ENCODE measurements at regions not wholly inside any gene's neighbourhood (a gene's known extent, or its start where the extent isn't known, plus 50 kb on each side); places are given as distances from the start of the nearest gene placed in this dataset.

DNA sequence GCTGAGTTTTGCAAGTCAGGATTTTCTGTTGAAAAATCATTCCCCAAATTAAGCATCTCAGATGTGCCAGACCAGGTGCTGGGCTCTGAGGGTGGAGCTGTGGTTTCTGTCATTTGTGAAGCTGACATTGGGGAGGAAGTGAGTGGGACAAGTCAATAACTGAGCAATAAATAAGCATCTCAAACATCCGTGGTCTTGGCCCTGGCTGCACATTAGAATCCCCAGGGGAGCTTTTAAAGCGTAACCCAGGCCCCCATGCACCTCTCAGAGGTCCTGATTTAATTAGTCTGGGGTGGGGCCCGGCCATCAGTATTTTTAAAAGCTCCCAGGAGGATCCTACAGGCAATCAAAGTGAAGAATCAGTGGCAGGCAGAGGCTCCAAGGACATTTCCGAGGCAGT lies 420.0 kb downstream of the MN1 start:
- Mint-ChIP-seq H3K36me3 (ENCODE audit: low read depth) (no peaks in the 10 kb centered on the region), H3K4me3 (no peak overlapping the region), H3K27ac (no peak overlapping the region), H3K9me3 (no peaks in the 10 kb centered on the region), H3K4me1 (ENCODE audit: low read depth) (no peaks in the 10 kb centered on the region), H3K27me3 (ENCODE audit: insufficient read depth) (no peaks in the 10 kb centered on the region)
- no peak for DNase-seq (ENCODE audit: low spot score)
- intact Hi-C loops (cut with micrococcal nuclease) = no loop called here

DNA sequence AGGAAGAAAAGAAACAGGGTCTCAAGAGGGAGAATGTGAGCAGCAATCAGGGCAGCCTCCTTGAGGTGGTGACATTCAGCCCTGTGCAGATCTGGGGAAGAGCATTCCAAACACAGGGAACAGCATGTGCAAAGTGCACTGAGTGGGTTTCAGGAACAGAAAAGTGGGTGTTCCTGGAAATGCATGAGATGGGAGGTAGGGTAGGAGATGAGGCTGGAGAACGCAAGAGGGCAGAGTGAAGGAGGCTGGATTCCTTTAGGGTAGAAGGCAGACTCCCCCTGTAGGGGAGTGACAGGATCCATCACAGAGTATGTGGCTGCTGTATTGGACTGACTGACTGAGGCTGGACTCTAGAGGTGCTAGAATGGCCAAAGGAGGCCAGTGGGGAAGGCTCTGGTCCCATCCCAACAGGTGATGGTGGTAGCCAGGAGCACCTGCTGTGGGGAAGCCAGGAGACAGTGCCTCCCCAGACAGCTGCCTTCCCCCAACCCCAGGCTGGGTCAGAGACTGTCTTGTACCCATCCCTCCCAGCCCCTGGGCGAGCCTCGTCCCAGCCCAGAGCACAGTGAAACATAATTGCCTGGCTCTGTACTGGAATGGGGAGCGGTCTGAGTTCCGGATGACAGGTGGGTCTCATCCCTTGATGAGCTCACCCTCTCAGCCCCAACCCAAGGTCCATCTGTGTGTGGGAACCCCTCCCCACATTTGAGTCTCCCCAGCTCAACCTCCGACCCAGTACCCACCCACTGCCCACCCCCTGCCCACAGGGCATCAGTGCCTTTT lies 419.4 kb downstream of the MN1 start:
- no peak overlapping the region for H3K4me3 Mint-ChIP-seq
- no peak overlapping the region for H3K27ac Mint-ChIP-seq
- no peaks in the 10 kb centered on the region for H3K27me3 Mint-ChIP-seq (ENCODE audit: insufficient read depth)
- intact Hi-C loops (cut with micrococcal nuclease) = no loop called here
- H3K4me1 Mint-ChIP-seq (ENCODE audit: low read depth) = no peaks in the 10 kb centered on the region
- H3K36me3 Mint-ChIP-seq (ENCODE audit: low read depth) = no peaks in the 10 kb centered on the region
- DNase-seq (ENCODE audit: low spot score) = no peak
- no peaks in the 10 kb centered on the region for H3K9me3 Mint-ChIP-seq

DNA sequence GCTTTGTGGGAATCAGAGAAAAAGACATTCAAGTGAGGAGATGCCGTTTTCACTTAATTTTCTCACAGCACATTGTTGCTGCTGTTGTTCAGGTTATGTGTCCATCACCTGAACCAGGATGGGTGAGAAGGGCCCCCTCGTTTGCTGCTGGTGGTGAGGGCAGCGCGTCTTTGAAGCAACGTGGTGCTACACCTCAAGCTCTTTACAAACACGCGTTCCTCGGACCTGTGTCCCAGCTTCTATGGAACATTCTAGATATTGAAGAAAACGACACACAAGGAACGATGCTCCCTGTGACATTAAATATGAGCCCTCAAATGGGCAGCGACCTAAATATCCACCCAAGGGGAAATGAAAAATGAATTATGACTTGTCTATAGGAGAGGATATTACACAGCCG lies 418.6 kb downstream of the MN1 start:
- Mint-ChIP-seq H3K9me3 (no peaks in the 10 kb centered on the region), H3K4me3 (no peak overlapping the region), H3K4me1 (ENCODE audit: low read depth) (no peaks in the 10 kb centered on the region), H3K36me3 (ENCODE audit: low read depth) (no peaks in the 10 kb centered on the region), H3K27ac (no peak overlapping the region), H3K27me3 (ENCODE audit: insufficient read depth) (no peaks in the 10 kb centered on the region)
- no peak for DNase-seq (ENCODE audit: low spot score)
- intact Hi-C loops (cut with micrococcal nuclease) = no loop called here

DNA sequence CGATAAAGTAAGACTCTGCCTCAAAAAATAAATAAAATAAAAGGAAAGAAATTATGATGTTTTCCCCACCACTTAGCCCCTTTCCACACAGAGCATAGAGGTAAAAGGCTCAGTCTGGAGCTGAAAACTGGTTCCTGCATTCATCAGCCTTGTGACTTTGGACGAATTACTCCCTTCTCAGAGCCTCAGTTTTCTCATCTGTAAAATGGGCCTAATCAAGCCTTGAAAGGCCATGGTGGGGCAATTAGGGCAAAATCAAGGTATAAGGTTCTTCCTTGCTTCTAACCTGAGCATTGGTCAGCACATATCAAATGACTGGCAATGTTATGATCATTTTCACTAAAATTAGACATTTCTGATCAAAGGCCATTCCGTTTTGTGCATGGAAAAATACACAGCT lies 417.7 kb downstream of the MN1 start:
- Mint-ChIP-seq H3K4me3 (no peak overlapping the region), H3K36me3 (ENCODE audit: low read depth) (no peaks in the 10 kb centered on the region), H3K4me1 (ENCODE audit: low read depth) (no peaks in the 10 kb centered on the region), H3K27me3 (ENCODE audit: insufficient read depth) (no peaks in the 10 kb centered on the region), H3K9me3 (no peaks in the 10 kb centered on the region), H3K27ac (no peak overlapping the region)
- DNase-seq (ENCODE audit: low spot score) = no peak
- intact Hi-C loops (cut with micrococcal nuclease) = no loop called here

DNA sequence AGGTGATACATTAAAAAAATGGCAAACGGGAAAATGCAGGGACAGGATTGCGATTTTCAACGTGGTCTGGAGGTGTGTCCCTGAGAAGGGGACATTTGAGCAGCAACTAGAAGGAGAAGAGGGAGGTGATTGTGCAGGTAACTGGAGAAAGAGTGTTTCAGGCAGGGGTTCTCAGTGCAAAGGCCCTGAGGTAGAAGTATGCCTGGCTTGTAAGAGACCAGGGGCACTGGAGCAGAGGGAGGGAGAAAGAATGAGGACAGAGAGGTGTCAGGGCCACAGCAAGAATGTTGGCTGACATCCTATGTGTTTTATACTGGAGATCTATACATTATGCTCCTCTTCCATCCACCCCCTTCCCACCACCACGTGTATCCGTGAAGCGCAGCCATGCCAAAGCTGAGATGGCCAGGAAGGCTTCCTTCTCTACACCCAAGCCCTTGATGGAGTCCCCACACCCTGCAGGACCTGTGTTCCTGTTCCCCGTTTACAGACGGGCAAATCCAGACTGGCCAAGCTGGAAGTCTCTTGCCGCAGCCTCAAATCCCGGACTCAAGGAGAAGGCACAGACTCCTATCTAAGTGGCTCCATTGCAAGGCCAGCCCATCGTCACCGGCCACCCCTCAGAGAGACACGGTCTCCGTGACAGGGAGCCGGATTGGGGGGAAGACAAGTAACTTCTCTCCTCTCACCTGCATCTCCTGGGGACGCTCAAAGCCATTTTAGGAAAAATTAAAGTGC lies 416.1 kb downstream of the MN1 start:
- Mint-ChIP-seq H3K4me1 (ENCODE audit: low read depth) (no peaks in the 10 kb centered on the region), H3K36me3 (ENCODE audit: low read depth) (no peaks in the 10 kb centered on the region), H3K27me3 (ENCODE audit: insufficient read depth) (no peaks in the 10 kb centered on the region), H3K9me3 (no peaks in the 10 kb centered on the region), H3K4me3 (no peak overlapping the region), H3K27ac (no peak overlapping the region)
- intact Hi-C loops (cut with micrococcal nuclease) = no loop called here
- DNase-seq (ENCODE audit: low spot score) = no peak

DNA sequence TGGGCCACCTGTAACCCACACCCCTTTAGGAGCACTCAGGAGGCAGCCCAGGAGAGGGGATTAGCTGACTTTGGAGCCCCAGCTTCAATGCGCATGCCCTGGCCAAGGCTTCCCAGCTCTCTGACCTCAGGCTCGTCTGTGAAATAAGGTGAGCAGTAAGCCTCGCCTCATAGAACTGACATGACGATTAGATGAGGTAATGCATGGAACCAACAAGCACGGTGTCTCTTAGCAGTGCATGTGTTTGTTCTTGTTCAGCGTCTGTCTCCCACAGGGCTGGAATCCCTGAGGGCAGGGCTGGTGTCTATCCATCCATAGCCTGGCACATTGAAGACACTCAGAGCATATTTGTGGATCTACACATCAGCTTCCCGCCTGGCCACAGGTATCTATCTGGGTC lies 415.4 kb downstream of the MN1 start:
- no peaks in the 10 kb centered on the region for H3K4me1 Mint-ChIP-seq (ENCODE audit: low read depth)
- no peaks in the 10 kb centered on the region for H3K9me3 Mint-ChIP-seq
- H3K4me3 Mint-ChIP-seq = no peak overlapping the region
- DNase-seq (ENCODE audit: low spot score) = no peak
- no peaks in the 10 kb centered on the region for H3K27me3 Mint-ChIP-seq (ENCODE audit: insufficient read depth)
- intact Hi-C loops (cut with micrococcal nuclease) = no loop called here
- no peak overlapping the region for H3K27ac Mint-ChIP-seq
- H3K36me3 Mint-ChIP-seq (ENCODE audit: low read depth) = no peaks in the 10 kb centered on the region

DNA sequence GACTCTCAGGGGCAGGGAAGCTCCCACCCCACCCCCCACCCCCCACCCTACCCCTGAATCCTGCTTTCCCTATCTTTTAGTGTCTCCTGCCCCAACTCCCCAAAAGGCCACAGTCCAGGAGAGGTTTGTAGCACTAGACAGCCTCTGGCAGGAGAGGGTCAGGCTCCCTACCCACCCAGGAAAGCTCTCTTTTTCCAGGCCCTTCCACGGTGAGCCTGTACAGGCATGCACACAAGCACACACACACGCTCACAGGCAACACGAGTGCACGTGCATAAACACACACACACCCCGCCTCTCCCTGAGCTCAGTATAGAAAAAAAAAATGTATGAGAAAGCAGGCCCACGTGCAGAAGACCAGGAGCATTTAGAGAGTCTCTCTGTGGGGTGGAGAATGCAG lies 414.0 kb downstream of the MN1 start:
- no peak overlapping the region for H3K4me3 Mint-ChIP-seq
- no peak overlapping the region for H3K27ac Mint-ChIP-seq
- intact Hi-C loops (cut with micrococcal nuclease) = no loop called here
- H3K4me1 Mint-ChIP-seq (ENCODE audit: low read depth) = no peaks in the 10 kb centered on the region
- no peak for DNase-seq (ENCODE audit: low spot score)
- H3K9me3 Mint-ChIP-seq = no peaks in the 10 kb centered on the region
- H3K27me3 Mint-ChIP-seq (ENCODE audit: insufficient read depth) = no peaks in the 10 kb centered on the region
- H3K36me3 Mint-ChIP-seq (ENCODE audit: low read depth) = no peaks in the 10 kb centered on the region

DNA sequence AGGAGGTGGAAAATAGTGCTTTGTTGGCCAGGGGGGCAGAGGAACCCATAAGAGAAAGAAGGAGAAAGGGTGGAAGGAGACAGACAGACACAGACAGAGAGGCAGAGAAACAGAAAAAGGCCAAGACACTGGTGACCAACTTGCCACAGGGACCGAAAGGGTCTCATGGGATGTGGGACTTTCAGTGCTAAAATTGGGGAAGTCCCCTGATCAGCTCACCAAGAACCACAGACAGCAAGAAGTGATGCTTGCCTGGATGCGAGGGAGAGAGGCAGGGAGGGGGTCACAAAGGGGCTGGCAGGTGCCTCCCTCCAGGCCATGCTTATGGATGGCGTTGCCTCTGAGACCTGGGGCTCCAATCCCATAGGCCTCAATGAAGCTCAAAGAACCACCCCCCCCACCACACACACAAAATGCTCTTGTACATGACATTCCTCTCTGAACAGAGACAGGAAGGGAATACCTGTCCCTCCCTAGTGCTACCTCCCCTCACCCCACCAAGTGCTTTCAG lies 413.4 kb downstream of the MN1 start:
- Mint-ChIP-seq H3K27me3 (ENCODE audit: insufficient read depth) (no peaks in the 10 kb centered on the region), H3K27ac (no peak overlapping the region), H3K36me3 (ENCODE audit: low read depth) (no peaks in the 10 kb centered on the region), H3K4me3 (no peak overlapping the region), H3K9me3 (no peaks in the 10 kb centered on the region), H3K4me1 (ENCODE audit: low read depth) (no peaks in the 10 kb centered on the region)
- intact Hi-C loops (cut with micrococcal nuclease) = no loop called here
- no peak for DNase-seq (ENCODE audit: low spot score)

DNA sequence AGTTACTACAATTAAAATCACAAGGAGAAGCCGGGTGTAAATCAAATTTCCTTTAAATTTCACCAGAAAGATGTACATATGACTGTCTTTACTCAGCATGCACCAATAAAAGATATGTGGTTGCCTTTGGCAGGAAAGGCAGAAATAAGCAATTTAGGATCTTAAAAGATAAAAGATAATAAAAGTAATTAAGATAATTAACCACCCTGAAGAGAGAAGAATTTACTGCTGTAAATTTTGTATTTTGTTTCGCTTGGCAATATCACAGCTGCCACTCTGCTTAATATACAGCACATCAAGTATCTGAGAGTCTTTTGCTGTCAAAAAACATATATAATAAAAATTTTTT lies 411.9 kb downstream of the MN1 start:
- intact Hi-C loops (cut with micrococcal nuclease) = no loop called here
- no peaks in the 10 kb centered on the region for H3K4me1 Mint-ChIP-seq (ENCODE audit: low read depth)
- DNase-seq (ENCODE audit: low spot score) = no peak
- no peak overlapping the region for H3K27ac Mint-ChIP-seq
- H3K36me3 Mint-ChIP-seq (ENCODE audit: low read depth) = no peaks in the 10 kb centered on the region
- H3K4me3 Mint-ChIP-seq = no peak overlapping the region
- H3K27me3 Mint-ChIP-seq (ENCODE audit: insufficient read depth) = no peaks in the 10 kb centered on the region
- no peaks in the 10 kb centered on the region for H3K9me3 Mint-ChIP-seq

DNA sequence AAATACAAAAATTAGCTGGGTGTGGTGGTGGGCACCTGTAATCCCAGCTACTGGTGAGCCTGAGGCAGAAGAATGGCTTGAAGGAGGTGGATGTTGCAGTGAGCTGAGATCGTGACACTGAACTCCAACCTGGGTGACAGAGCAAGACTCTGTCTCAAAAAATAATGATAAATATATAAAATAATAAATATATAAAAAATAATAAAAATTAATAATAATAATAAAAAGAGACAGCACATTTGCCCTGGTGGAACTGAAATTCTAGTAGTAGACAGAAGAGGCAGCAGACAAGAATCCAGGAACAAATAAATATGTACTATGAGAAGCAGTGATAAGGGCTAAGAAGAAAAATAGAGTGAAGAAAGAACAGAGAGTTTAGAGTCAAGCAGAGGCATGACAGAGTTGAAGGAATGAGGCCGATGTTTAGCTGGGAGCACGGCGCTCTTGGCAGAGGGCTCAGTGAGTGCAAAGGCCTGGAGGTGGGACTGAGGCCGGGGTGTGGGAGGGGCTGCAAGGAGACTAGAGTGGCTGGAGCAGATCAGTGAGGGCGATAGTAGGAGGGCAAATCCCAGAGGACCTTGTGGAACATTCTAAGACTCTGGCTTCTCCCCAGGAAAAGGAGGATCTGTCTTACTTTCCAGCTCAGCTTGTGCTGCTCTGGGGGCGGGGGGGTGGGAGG lies 410.3 kb downstream of the MN1 start:
- DNase-seq (ENCODE audit: low spot score) = no peak
- no peaks in the 10 kb centered on the region for H3K4me1 Mint-ChIP-seq (ENCODE audit: low read depth)
- H3K27ac Mint-ChIP-seq = no peak overlapping the region
- H3K4me3 Mint-ChIP-seq = no peak overlapping the region
- H3K36me3 Mint-ChIP-seq (ENCODE audit: low read depth) = no peaks in the 10 kb centered on the region
- H3K9me3 Mint-ChIP-seq = no peaks in the 10 kb centered on the region
- H3K27me3 Mint-ChIP-seq (ENCODE audit: insufficient read depth) = no peaks in the 10 kb centered on the region
- intact Hi-C loops (cut with micrococcal nuclease) = no loop called here

DNA sequence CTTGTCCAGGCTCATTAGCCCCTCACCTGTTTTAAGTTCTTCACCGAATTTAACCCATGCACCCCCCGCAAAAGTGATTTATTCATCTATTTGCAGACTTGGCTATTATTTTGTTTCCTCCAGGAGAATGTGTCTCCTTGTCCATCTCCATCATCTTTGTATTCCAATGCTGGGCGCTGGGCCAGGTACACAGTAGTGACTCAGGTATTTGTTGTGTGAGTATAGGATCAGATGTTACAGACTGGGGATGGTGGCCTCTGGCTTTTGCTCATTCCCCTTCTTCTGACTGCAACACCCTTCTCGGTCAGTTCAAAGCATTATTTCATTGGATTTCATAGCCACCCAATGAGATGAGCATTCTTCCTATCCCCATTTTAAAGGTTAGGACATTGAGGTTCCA lies 408.2 kb downstream of the MN1 start:
- Mint-ChIP-seq H3K36me3 (ENCODE audit: low read depth) (no peaks in the 10 kb centered on the region), H3K4me1 (ENCODE audit: low read depth) (no peaks in the 10 kb centered on the region), H3K27me3 (ENCODE audit: insufficient read depth) (no peaks in the 10 kb centered on the region), H3K9me3 (no peaks in the 10 kb centered on the region), H3K27ac (no peak overlapping the region), H3K4me3 (no peak overlapping the region)
- no peak for DNase-seq (ENCODE audit: low spot score)
- intact Hi-C loops (cut with micrococcal nuclease) = no loop called here

DNA sequence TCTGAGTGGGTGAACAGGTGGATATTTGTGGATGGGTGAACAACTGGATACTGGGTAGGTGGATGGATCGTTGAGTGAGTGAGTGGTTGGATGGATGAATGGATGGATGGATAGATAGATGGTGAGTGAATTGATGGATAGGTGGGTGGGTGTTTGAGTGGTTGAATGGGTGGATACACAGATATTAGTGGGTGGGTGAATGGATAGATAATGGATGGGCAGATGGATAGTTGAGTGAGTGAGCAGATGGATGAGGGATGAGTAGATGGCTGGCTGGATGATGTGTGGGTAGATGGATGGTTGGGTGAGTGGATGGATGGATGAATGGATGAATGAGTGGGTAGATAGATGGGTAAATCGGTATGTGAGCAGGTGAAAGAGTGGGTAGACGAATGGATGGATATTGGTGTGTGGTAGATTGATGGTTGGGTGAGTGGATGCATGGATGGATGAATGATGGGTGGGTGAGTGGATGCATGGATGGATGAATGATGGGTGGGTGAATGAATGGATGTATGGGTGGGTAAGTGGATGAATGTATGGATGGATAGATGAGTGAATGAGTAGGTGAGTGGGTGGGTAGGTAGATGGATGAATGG lies 406.7 kb downstream of the MN1 start:
- Mint-ChIP-seq H3K4me3 (no peak overlapping the region), H3K9me3 (no peaks in the 10 kb centered on the region), H3K36me3 (ENCODE audit: low read depth) (no peaks in the 10 kb centered on the region), H3K4me1 (ENCODE audit: low read depth) (no peaks in the 10 kb centered on the region), H3K27me3 (ENCODE audit: insufficient read depth) (no peaks in the 10 kb centered on the region), H3K27ac (no peak overlapping the region)
- intact Hi-C loops (cut with micrococcal nuclease) = no loop called here
- no peak for DNase-seq (ENCODE audit: low spot score)
